ENCODE measurements at regions not wholly inside any gene's neighbourhood (a gene's known extent, or its start where the extent isn't known, plus 50 kb on each side); places are given as distances from the start of the nearest gene placed in this dataset.

- no peak for TF ChIP-seq CTCF (IDR thresholded peaks at IDR 0.05)
- DNase-seq, result peak in 1 of 6 donors; percentile 40
- no peak overlapping the region for H3K27ac ChIP-seq
- no peaks in the 10 kb centered on the region for H3K36me3 ChIP-seq
- peaks cover 0 to 36% (median 4%) of the 10 kb centered on the region in 4 donors for H3K27me3 ChIP-seq
- no peak for FAIRE-seq
- 38 to 52% methylated on average over 39 of the region's 39 CpGs for WGBS, 2 donors
- ATAC-seq, result no peak
- H3K4me3 ChIP-seq, result no peak overlapping the region
- intact Hi-C loops (cut with DNase I), result no loop called here
- H3K9me3 ChIP-seq, result no peaks in the 10 kb centered on the region
- H3K4me1 ChIP-seq, result peaks cover 0 to 7% (median 6%) of the 10 kb centered on the region in 3 donors
These were observed 59.5 kb downstream of the TMEM174 start for GRCh38 chr5:73232266-73233041.

- no peak for DNase-seq
- no peak for TF ChIP-seq CTCF (IDR thresholded peaks at IDR 0.05)
- Histone ChIP-seq H3K27ac (no peak overlapping the region), H3K36me3 (no peaks in the 10 kb centered on the region), H3K4me3 (no peak overlapping the region), H3K27me3 (peaks cover 0 to 36% (median 4%) of the 10 kb centered on the region in 4 donors), H3K9me3 (no peaks in the 10 kb centered on the region), H3K4me1 (peaks cover 0 to 7% (median 6%) of the 10 kb centered on the region in 3 donors)
- intact Hi-C loops (cut with DNase I), result no loop called here
- 72 to 83% methylated on average over 4 of the region's 4 CpGs for WGBS, 2 donors
- FAIRE-seq, result no peak
- no peak for ATAC-seq
These were observed 58.3 kb downstream of the TMEM174 start for GRCh38 chr5:73231246-73231778.

- H3K27me3 ChIP-seq, result peaks cover 0 to 36% (median 4%) of the 10 kb centered on the region in 4 donors
These were observed 57.6 kb downstream of the TMEM174 start for GRCh38 chr5:73230264-73231245.

GRCh38 chr5:73229271-73229670 lies 56.3 kb downstream of the TMEM174 start:
- peaks cover 0 to 36% (median 4%) of the 10 kb centered on the region in 4 donors for H3K27me3 ChIP-seq
- no peaks in the 10 kb centered on the region for H3K9me3 ChIP-seq
- H3K4me1 ChIP-seq, result peaks cover 0 to 7% (median 6%) of the 10 kb centered on the region in 3 donors
- no peak overlapping the region for H3K4me3 ChIP-seq
- ATAC-seq, result no peak
- DNase-seq, result no peak
- H3K36me3 ChIP-seq, result no peaks in the 10 kb centered on the region
- 92 to 97% methylated on average over 1 of the region's 1 CpG for WGBS, 2 donors
- intact Hi-C loops (cut with DNase I), result loop anchor here in 1 of 3 donors (10.0 kb wide), 1 partner anchor 66 kb away; no protein-coding TSS in a partner anchor
- no peak for TF ChIP-seq CTCF (IDR thresholded peaks at IDR 0.05)
- H3K27ac ChIP-seq, result no peak overlapping the region
- no peak for FAIRE-seq

More at GRCh38 chr5:73230264-73231245, 57.6 kb downstream of the TMEM174 start:
- WGBS, 2 donors, result 41 to 48% methylated on average over 57 to 58 of the region's 58 CpGs
- ATAC-seq (no peak), DNase-seq (peak in 1 of 6 donors; percentile 54), FAIRE-seq (no peak)
- TF ChIP-seq CTCF (IDR thresholded peaks at IDR 0.05), result no peak
- no peak overlapping the region for H3K27ac ChIP-seq
- H3K36me3 ChIP-seq, result no peaks in the 10 kb centered on the region
- H3K4me3 ChIP-seq, result no peak overlapping the region
- no peaks in the 10 kb centered on the region for H3K9me3 ChIP-seq
- H3K4me1 ChIP-seq, result peaks cover 0 to 7% (median 6%) of the 10 kb centered on the region in 3 donors
- intact Hi-C loops (cut with DNase I), result no loop called here

Measured in pancreas (tissue), 10 donors.